Ovary (tissue), 7 donors: ENCODE measurements at regions not wholly inside any gene's neighbourhood (a gene's known extent, or its start where the extent isn't known, plus 50 kb on each side); places are given as distances from the start of the nearest gene placed in this dataset.
A peak's percentile ranks its signal among the peaks of the same experiment; 100 is the strongest.

ENCODE experiments used
- DNase-seq, 5 donors: peaks; one replicate each; pipeline ENCODE4 v3.0.0-alpha.2; 2019 to 2020
- H3K27ac ChIP-seq, 2 donors: fragments of 200-600 bp; one replicate each; pipeline versions ENCODE4 v1.5.1 to v1.8.0; 2019 to 2022
- H3K27me3 ChIP-seq: fragments of 200-600 bp; one replicate; pipeline ENCODE4 v1.8.0; 2022
- H3K36me3 ChIP-seq: fragments of 200-600 bp; sonication (generic); one replicate; pipeline ENCODE4 v1.5.1; 2019
- H3K4me1 ChIP-seq: one replicate; pipeline ENCODE4 v1.8.1; 2013; ENCODE audit warnings: mild to moderate bottlenecking, moderate library complexity; ENCODE audit not compliant: insufficient read depth
- H3K4me3 ChIP-seq: fragments of 200-600 bp; sonication (generic); one replicate; pipeline ENCODE4 v1.5.1; 2017
- H3K9me3 ChIP-seq, 2 donors: fragments of 200-600 bp in 1 of 2; sonication (generic) in 1 of 2; one replicate each; pipeline versions ENCODE4 v1.5.1 to v1.8.1; 2013 to 2019; ENCODE audit warnings: mild to moderate bottlenecking in 1 of 2, moderate library complexity in 1 of 2
- CTCF ChIP-seq, 3 donors: fragments of 450-650 bp in 2 of 3; fragments of 200-600 bp in 1 of 3; IDR thresholded peaks; one replicate each; pipeline versions ENCODE4 v1.5.1 to v1.8.0; 2016 to 2022; ENCODE audit warnings: antibody characterized with exemption in 3 of 3, mild to moderate bottlenecking in 1 of 3
- EP300 ChIP-seq: sonication (generic); formaldehyde crosslinking; IDR thresholded peaks from one replicate; pipeline ENCODE4 v1.6.1; 2017; ENCODE audit warnings: antibody characterized with exemption
- POLR2A ChIP-seq: fragments of 450-650 bp; IDR thresholded peaks from one replicate; pipeline ENCODE4 v1.6.1; 2017; ENCODE audit warnings: antibody characterized with exemption, mild to moderate bottlenecking, moderate library complexity
- WGBS, 3 donors: extraction: QIAGEN DNeasy Blood & Tissue Kit in 1 of 3; methylation state at CpG; one replicate each; pipeline versions ENCODE4 v1.1.5 to v1.1.7; 2013 to 2017; 5-methylcytosine and 5-hydroxymethylcytosine counted together
- intact Hi-C, 4 donors: fragments of 100-400 bp; cut with DNase I; formaldehyde crosslinking; loops; one replicate each; pipeline versions ENCODE4 v1.11.0 to v1.15.1; 2022 to 2023
- donor health status: DM: no; HTN: no; CAD: no; lungs with moderate emphysema.
- donor health status: DM: no; HTN: no; CAD: no.
- donor health status: Bipolar disorder and iron deficiency.
- donor health status: DM: no; HTN: no; CAD: no.
- donor health status: DM: yes; HTN: yes; CAD: no.

GRCh38 chr10:35942057-35942456 lies 300.0 kb upstream of the FZD8 start:
- H3K4me1 ChIP-seq: peaks cover 3% of the 10 kb centered on the region

GRCh38 chr10:35940141-35941041 lies 298.3 kb upstream of the FZD8 start:
- Histone ChIP-seq H3K4me1 (peaks cover 3% of the 10 kb centered on the region), H3K27ac (no peak overlapping the region), H3K9me3 (no peaks in the 10 kb centered on the region), H3K4me3 (no peak overlapping the region), H3K27me3 (no peaks in the 10 kb centered on the region), H3K36me3 (no peaks in the 10 kb centered on the region)
- 9 to 13% (median 12%) methylated on average over 13 to 14 of the region's 14 CpGs for WGBS, 3 donors
- intact Hi-C loops: no loop called here
- TF ChIP-seq EP300 (no peak), CTCF (IDR thresholded peaks at IDR 0.05) (no peak), POLR2A (no peak)
- peak in 2 of 5 donors; percentile 17 to 35 for DNase-seq

More at GRCh38 chr10:35942057-35942456, 300.0 kb upstream of the FZD8 start:
- peak in 1 of 5 donors; percentile 19 for DNase-seq
- Histone ChIP-seq H3K27me3 (no peaks in the 10 kb centered on the region), H3K27ac (no peak overlapping the region), H3K4me3 (no peak overlapping the region), H3K36me3 (no peaks in the 10 kb centered on the region), H3K9me3 (no peaks in the 10 kb centered on the region)
- WGBS, 3 donors: 84 to 88% (median 88%) methylated on average over 3 of the region's 3 CpGs
- intact Hi-C loops: no loop called here
- TF ChIP-seq EP300 (no peak), CTCF (IDR thresholded peaks at IDR 0.05) (no peak), POLR2A (no peak)

GRCh38 chr10:35938160-35938559 lies 296.1 kb upstream of the FZD8 start:
- Histone ChIP-seq H3K4me1 (peaks cover 3% of the 10 kb centered on the region), H3K27me3 (no peaks in the 10 kb centered on the region), H3K9me3 (no peaks in the 10 kb centered on the region), H3K27ac (no peak overlapping the region), H3K4me3 (no peak overlapping the region), H3K36me3 (no peaks in the 10 kb centered on the region)
- intact Hi-C loops: no loop called here
- no peak for DNase-seq
- TF ChIP-seq CTCF (IDR thresholded peaks at IDR 0.05): no peak
- TF ChIP-seq POLR2A: no peak
- TF ChIP-seq EP300: no peak
- WGBS, 3 donors: 96 to 97% (median 97%) methylated on average over 5 of the region's 5 CpGs

GRCh38 chr10:35937546-35937945 lies 295.4 kb upstream of the FZD8 start:
- Histone ChIP-seq H3K9me3 (no peaks in the 10 kb centered on the region), H3K27me3 (no peaks in the 10 kb centered on the region), H3K4me3 (no peak overlapping the region), H3K4me1 (peaks cover 3% of the 10 kb centered on the region), H3K36me3 (no peaks in the 10 kb centered on the region), H3K27ac (no peak overlapping the region)
- TF ChIP-seq POLR2A: no peak
- no peak for TF ChIP-seq CTCF (IDR thresholded peaks at IDR 0.05)
- TF ChIP-seq EP300: no peak
- no peak for DNase-seq
- whole genome bisulfite sequencing, 3 donors: 78 to 91% (median 91%) methylated on average over 7 of the region's 7 CpGs
- intact Hi-C loops: no loop called here
